ENCODE measurements at regions not wholly inside any gene's neighbourhood (a gene's known extent, or its start where the extent isn't known, plus 50 kb on each side); places are given as distances from the start of the nearest gene placed in this dataset.
A peak's percentile ranks its signal among the peaks of the same experiment; 100 is the strongest.

DNA sequence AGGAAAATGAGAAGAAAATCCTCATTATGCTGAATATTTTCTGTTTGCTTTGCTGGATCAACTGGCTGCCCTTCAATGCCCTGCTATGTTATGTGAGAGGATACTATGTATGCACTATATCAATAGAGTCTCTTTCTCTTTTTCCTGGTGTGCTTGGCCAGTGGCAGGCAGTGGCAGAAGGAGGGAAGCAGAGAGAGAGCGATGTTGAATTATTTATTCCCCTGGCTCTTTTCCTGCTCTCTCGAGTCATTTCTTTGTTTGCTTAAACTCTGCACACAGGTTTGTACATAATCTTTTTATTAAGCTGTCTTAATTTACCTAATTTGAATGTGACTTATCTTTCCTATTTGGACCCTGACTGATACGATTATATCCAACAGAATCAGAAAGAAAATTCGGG lies 1727.3 kb downstream of the SUCLG1 start:
- ATAC-seq (replicated peaks in 6 of 8) = peak in 1 of 8 experiments; percentile 27
- WGBS, 10 experiments = 9 to 92% (median 76%) methylated on average over 2 to 4 of the region's 4 CpGs
- Histone ChIP-seq H3K27ac (no peak overlapping the region), H3K4me3 (no peak overlapping the region), H3K4me1 (replicated peaks in 1 of 2) (no peaks in the 10 kb centered on the region)
- in situ Hi-C loops (cut with MboI; ENCODE audit: low pct_unique_long_range_greater_than_20kb in 2 of 9, low sequenced_read_pairs in 9 of 9, unreplicated experiment in 9 of 9) = no loop called here

- WGBS, 10 experiments = 0 to 100% (median 87%) methylated on average over 1 of the region's 1 CpG; no CpG with 5 or more reads in 2 of the 10 experiments
- no peak overlapping the region for H3K4me3 ChIP-seq
- ATAC-seq (replicated peaks in 6 of 8) = no peak
- in situ Hi-C loops (cut with MboI; ENCODE audit: low pct_unique_long_range_greater_than_20kb in 2 of 9, low sequenced_read_pairs in 9 of 9, unreplicated experiment in 9 of 9) = no loop called here
- H3K27ac ChIP-seq = no peak overlapping the region
- no peaks in the 10 kb centered on the region for H3K4me1 ChIP-seq (replicated peaks in 1 of 2)
Measured at GRCh38 chr2:82730811-82731210, 1728.3 kb downstream of the SUCLG1 start.

GRCh38 chr2:82728090-82728489 lies 1731.0 kb downstream of the SUCLG1 start:
- in situ Hi-C loops (cut with MboI; ENCODE audit: low pct_unique_long_range_greater_than_20kb in 2 of 9, low sequenced_read_pairs in 9 of 9, unreplicated experiment in 9 of 9) = no loop called here
- Histone ChIP-seq H3K4me1 (replicated peaks in 1 of 2) (no peaks in the 10 kb centered on the region), H3K27ac (no peak overlapping the region), H3K4me3 (no peak overlapping the region)
- WGBS, 10 experiments = 11 to 100% (median 72%) methylated on average over 2 of the region's 2 CpGs; no CpG with 5 or more reads in 1 of the 10 experiments
- ATAC-seq (replicated peaks in 6 of 8) = no peak

DNA sequence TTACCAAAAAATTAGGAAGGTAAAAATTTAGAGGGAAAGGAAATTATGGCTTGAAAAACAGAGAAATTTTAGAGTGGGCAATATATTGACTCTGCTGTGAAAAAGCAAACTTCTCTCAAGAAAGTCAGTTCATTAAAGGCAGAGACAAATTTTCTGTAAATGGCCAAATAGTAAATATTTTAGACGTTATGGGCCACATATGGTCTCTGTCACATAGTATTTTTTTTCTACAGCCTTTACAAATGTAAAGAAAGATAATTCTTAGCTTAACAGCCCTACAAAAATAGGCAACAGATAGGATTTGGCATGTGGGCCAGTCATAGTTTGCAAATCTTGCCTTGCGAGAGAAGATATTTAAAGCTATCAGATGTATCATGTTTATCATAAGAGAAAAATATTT lies 1750.4 kb downstream of the SUCLG1 start:
- no peak overlapping the region for H3K27ac ChIP-seq
- no peak overlapping the region for H3K4me3 ChIP-seq
- ATAC-seq (replicated peaks in 6 of 8) = no peak
- 17 to 100% (median 60%) methylated on average over 1 to 2 of the region's 2 CpGs for WGBS, 10 experiments
- in situ Hi-C loops (cut with MboI; ENCODE audit: low pct_unique_long_range_greater_than_20kb in 2 of 9, low sequenced_read_pairs in 9 of 9, unreplicated experiment in 9 of 9) = no loop called here
- no peaks in the 10 kb centered on the region for H3K4me1 ChIP-seq (replicated peaks in 1 of 2)

DNA sequence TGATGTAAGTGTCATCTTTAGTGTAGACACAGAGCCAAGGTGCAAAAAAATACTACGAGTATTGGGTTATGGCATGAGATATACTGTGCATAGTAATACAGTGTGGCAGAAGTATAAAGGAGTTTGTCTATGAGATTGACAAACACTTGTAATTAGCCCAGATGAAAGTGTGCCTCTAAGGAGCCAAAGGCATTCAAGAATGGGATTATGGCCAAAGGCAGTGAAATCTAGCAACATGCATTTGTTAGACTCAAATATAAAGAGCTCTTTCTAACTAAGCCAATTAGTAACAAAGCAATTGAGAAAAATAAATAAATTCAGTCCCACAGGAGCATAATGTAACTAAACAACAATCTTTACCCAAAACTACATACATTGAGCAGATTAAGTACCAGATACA lies 1761.8 kb downstream of the SUCLG1 start:
- no peaks in the 10 kb centered on the region for H3K4me1 ChIP-seq (replicated peaks in 1 of 2)
- ATAC-seq (replicated peaks in 6 of 8) = no peak
- in situ Hi-C loops (cut with MboI; ENCODE audit: low pct_unique_long_range_greater_than_20kb in 2 of 9, low sequenced_read_pairs in 9 of 9, unreplicated experiment in 9 of 9) = no loop called here
- 0 to 100% (median 50%) methylated on average over 1 of the region's 1 CpG; no CpG with 5 or more reads in 3 of the 10 experiments for WGBS, 10 experiments
- H3K27ac ChIP-seq = no peak overlapping the region
- H3K4me3 ChIP-seq = no peak overlapping the region

- no peak for ATAC-seq (replicated peaks in 6 of 8)
- Histone ChIP-seq H3K4me1 (replicated peaks in 1 of 2) (no peaks in the 10 kb centered on the region), H3K4me3 (no peak overlapping the region), H3K27ac (no peak overlapping the region)
- in situ Hi-C loops (cut with MboI; ENCODE audit: low pct_unique_long_range_greater_than_20kb in 2 of 9, low sequenced_read_pairs in 9 of 9, unreplicated experiment in 9 of 9) = no loop called here
- 18 to 100% (median 71%) methylated on average over 1 to 2 of the region's 2 CpGs for WGBS, 10 experiments
Measured at GRCh38 chr2:82694431-82694830, 1764.6 kb downstream of the SUCLG1 start.

GRCh38 chr2:82690757-82691411 lies 1768.2 kb downstream of the SUCLG1 start:
- no peak overlapping the region for H3K27ac ChIP-seq
- no peaks in the 10 kb centered on the region for H3K4me1 ChIP-seq (replicated peaks in 1 of 2)
- ATAC-seq (replicated peaks in 6 of 8) = no peak
- no peak overlapping the region for H3K4me3 ChIP-seq
- WGBS, 10 experiments = 0 to 100% (median 88%) methylated on average over 1 to 2 of the region's 2 CpGs
- in situ Hi-C loops (cut with MboI; ENCODE audit: low pct_unique_long_range_greater_than_20kb in 2 of 9, low sequenced_read_pairs in 9 of 9, unreplicated experiment in 9 of 9) = no loop called here

GRCh38 chr2:82675186-82675585 lies 1783.9 kb downstream of the SUCLG1 start:
- Histone ChIP-seq H3K4me1 (replicated peaks in 1 of 2) (no peaks in the 10 kb centered on the region), H3K4me3 (no peak overlapping the region), H3K27ac (no peak overlapping the region)
- in situ Hi-C loops (cut with MboI; ENCODE audit: low pct_unique_long_range_greater_than_20kb in 2 of 9, low sequenced_read_pairs in 9 of 9, unreplicated experiment in 9 of 9) = no loop called here
- WGBS, 10 experiments = 0 to 83% (median 60%) methylated on average over 1 to 2 of the region's 2 CpGs; no CpG with 5 or more reads in 1 of the 10 experiments
- ATAC-seq (replicated peaks in 6 of 8) = peak in 1 of 8 experiments; percentile 29

GRCh38 chr2:82674652-82675051 lies 1784.4 kb downstream of the SUCLG1 start:
- in situ Hi-C loops (cut with MboI; ENCODE audit: low pct_unique_long_range_greater_than_20kb in 2 of 9, low sequenced_read_pairs in 9 of 9, unreplicated experiment in 9 of 9) = no loop called here
- ATAC-seq (replicated peaks in 6 of 8) = no peak
- WGBS, 10 experiments = 13 to 100% (median 78%) methylated on average over 2 to 3 of the region's 3 CpGs
- Histone ChIP-seq H3K4me3 (no peak overlapping the region), H3K27ac (no peak overlapping the region), H3K4me1 (replicated peaks in 1 of 2) (no peaks in the 10 kb centered on the region)

GRCh38 chr2:82667491-82667890 lies 1791.6 kb downstream of the SUCLG1 start:
- Histone ChIP-seq H3K4me3 (no peak overlapping the region), H3K27ac (no peak overlapping the region), H3K4me1 (replicated peaks in 1 of 2) (no peaks in the 10 kb centered on the region)
- no peak for ATAC-seq (replicated peaks in 6 of 8)
- WGBS, 10 experiments = 0 to 100% (median 42%) methylated on average over 1 of the region's 1 CpG; no CpG with 5 or more reads in 2 of the 10 experiments
- in situ Hi-C loops (cut with MboI; ENCODE audit: low pct_unique_long_range_greater_than_20kb in 2 of 9, low sequenced_read_pairs in 9 of 9, unreplicated experiment in 9 of 9) = no loop called here

DNA sequence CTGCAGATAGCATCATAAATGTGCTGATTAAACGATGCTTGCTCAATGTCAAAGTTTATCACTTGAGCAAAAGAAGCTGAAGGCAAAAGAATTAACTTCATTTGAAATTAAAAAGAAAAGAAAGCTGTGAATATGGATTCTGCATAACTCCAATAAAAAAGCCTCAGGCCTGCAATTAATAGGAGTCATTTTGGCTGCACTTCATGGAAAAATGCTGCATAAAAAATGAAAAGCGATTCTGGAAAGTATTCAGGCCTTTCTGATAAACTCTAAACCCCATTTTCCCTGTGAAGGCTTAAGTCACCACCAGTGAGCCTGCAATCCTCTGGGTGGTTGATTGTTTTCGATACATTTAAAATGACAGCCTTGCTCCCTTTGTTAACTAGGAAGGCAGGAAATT lies 1793.4 kb downstream of the SUCLG1 start:
- Histone ChIP-seq H3K4me3 (no peak overlapping the region), H3K27ac (no peak overlapping the region), H3K4me1 (replicated peaks in 1 of 2) (no peaks in the 10 kb centered on the region)
- in situ Hi-C loops (cut with MboI; ENCODE audit: low pct_unique_long_range_greater_than_20kb in 2 of 9, low sequenced_read_pairs in 9 of 9, unreplicated experiment in 9 of 9) = no loop called here
- WGBS, 10 experiments = 0 to 89% (median 69%) methylated on average over 1 to 3 of the region's 3 CpGs
- ATAC-seq (replicated peaks in 6 of 8) = peak in 2 of 8 experiments; percentile 31 to 69

- H3K4me3 ChIP-seq = no peak overlapping the region
- in situ Hi-C loops (cut with MboI; ENCODE audit: low pct_unique_long_range_greater_than_20kb in 2 of 9, low sequenced_read_pairs in 9 of 9, unreplicated experiment in 9 of 9) = no loop called here
- peaks cover 0 to 3% of the 10 kb centered on the region in 2 donors for H3K4me1 ChIP-seq (replicated peaks in 1 of 2)
- peak in 1 of 8 experiments; percentile 59 for ATAC-seq (replicated peaks in 6 of 8)
- no peak overlapping the region for H3K27ac ChIP-seq
- WGBS, 10 experiments = 88 to 100% (median 100%) methylated on average over 1 to 2 of the region's 2 CpGs; no CpG with 5 or more reads in 6 of the 10 experiments
Measured at GRCh38 chr2:82657106-82657505, 1802.0 kb downstream of the SUCLG1 start.

DNA sequence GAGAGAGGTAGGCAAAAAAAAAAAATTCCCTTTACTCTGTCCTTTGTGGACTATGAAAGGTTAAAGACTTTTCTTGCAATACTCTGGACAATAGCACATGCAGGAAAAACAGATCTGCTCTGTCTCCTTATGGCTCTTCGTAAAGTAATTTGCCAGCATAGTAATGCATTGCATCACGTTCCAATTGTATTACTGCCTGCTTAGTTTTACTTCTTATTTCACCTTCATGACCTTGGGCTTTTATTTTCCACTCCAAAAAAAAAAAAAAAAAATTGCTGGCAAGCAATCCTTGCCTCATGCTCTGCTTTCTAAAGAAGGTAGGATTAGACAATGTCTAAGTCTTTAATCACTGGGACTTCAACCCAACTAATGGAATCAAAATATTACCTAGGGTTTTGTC lies 1802.7 kb downstream of the SUCLG1 start:
- H3K4me1 ChIP-seq (replicated peaks in 1 of 2) = peaks cover 0 to 3% of the 10 kb centered on the region in 2 donors
- H3K27ac ChIP-seq = no peak overlapping the region
- H3K4me3 ChIP-seq = no peak overlapping the region
- 0 to 63% (median 17%) methylated on average over 1 to 2 of the region's 2 CpGs; no CpG with 5 or more reads in 1 of the 10 experiments for WGBS, 10 experiments
- in situ Hi-C loops (cut with MboI; ENCODE audit: low pct_unique_long_range_greater_than_20kb in 2 of 9, low sequenced_read_pairs in 9 of 9, unreplicated experiment in 9 of 9) = no loop called here
- peak in 5 of 8 experiments; percentile 17 to 61 (median 30) for ATAC-seq (replicated peaks in 6 of 8)

- in situ Hi-C loops (cut with MboI; ENCODE audit: low pct_unique_long_range_greater_than_20kb in 2 of 9, low sequenced_read_pairs in 9 of 9, unreplicated experiment in 9 of 9) = no loop called here
- H3K4me3 ChIP-seq = no peak overlapping the region
- H3K27ac ChIP-seq = no peak overlapping the region
- H3K4me1 ChIP-seq (replicated peaks in 1 of 2) = peaks cover 0 to 3% of the 10 kb centered on the region in 2 donors
- ATAC-seq (replicated peaks in 6 of 8) = no peak
Measured at GRCh38 chr2:82652117-82652516, 1807.0 kb downstream of the SUCLG1 start.

All from motor neuron (in vitro differentiated cells).